NCI-H345 (cell line): ENCODE measurements at regions not wholly inside any gene's neighbourhood (a gene's known extent, or its start where the extent isn't known, plus 50 kb on each side); places are given as distances from the start of the nearest gene placed in this dataset.

Source experiments
- DNase-seq: peaks from one replicate; lab custom pipeline; 2025; lab: John Stamatoyannopoulos, UW

- DNase-seq: no peak
Measured at GRCh38 chr4:188839704-188840103, 700.5 kb downstream of the TRIML1 start.

GRCh38 chr4:188841523-188841922 is 702.3 kb downstream of the TRIML1 start:
- DNase-seq: no peak

- DNase-seq: no peak
Measured at GRCh38 chr4:188854436-188854835, 715.2 kb downstream of the TRIML1 start.

GRCh38 chr4:188858696-188859095 is 719.5 kb downstream of the TRIML1 start:
- no peak for DNase-seq

DNA sequence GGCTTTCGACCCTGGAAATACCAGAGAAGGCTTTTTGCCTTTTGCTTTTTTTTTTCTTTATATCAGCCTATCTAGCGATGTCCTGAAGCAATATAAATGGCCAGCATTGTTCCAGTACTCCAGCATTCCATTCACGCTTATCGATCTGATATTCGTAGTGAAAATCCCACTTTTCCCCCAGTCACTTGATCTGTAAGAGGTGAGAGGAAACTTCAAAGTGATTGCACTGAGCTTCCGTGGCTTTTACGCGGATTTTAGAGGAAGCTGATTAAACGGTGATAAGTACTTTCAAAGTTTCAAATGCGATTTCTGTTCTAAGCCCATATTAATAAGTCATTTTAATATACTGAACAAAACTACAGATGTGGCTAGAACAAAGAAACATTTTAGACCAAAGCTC is 725.5 kb downstream of the TRIML1 start:
- DNase-seq: no peak

DNA sequence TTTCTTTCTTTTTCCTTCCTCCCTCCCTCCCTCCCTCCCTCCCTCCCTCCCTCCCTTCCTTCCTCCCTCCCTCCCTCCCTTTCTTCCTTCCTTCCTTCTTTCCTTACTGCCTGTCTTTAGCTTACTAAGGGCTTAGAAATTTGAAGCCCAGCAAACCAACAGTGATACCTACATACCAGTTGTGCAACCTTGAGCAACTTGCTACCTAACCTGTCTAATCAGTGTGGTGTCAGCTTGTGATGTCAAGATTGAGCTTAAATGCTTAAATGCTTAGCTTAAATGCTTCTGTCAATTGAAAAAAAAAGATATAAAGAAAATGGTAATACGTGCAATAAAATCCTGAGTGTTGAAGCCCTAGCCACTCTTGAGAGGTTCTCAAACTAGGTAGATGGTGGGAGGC is 728.6 kb downstream of the TRIML1 start:
- no peak for DNase-seq

DNA sequence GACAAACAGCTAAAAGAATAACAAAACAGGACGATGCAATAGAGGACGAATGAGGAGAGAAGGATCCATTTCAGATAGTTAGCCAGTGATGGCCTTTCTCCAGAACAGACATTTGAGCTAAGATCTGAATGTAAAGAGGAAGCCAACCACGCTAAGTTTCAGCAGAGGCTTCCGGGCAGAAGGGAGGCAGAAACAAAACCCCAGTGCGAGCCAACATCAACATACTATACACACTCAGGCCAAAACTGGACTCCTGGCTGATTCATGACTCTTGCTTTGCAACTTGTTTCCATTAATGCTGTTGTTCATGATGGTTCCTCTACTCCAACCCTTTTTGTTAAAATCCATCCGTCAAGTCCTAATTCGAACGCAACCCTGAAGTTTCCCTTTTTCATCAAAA is 730.3 kb downstream of the TRIML1 start:
- no peak for DNase-seq

GRCh38 chr4:188872809-188873208 is 733.6 kb downstream of the TRIML1 start:
- no peak for DNase-seq

GRCh38 chr4:188876881-188877280 is 737.6 kb downstream of the TRIML1 start:
- no peak for DNase-seq

DNA sequence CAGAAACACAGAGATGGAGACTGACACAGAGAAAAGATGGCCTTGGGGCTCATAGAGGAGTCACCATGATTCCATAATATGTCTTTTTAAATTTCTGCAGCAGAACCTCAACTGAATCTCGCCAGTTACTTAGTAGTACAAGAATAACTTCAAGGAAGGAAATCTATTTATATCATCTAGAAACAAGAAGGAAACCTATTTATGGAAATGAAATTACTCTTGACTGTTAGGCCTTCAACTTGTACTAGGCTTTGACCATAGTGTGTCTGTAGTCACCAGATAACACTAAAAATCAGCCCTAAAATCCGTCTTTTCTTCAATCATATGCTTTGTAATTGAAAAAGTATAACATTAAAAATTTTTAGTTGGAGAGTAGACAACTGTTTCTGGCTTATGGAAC is 740.4 kb downstream of the TRIML1 start:
- no peak for DNase-seq

GRCh38 chr4:188887905-188888304 is 748.7 kb downstream of the TRIML1 start:
- DNase-seq: no peak

DNA sequence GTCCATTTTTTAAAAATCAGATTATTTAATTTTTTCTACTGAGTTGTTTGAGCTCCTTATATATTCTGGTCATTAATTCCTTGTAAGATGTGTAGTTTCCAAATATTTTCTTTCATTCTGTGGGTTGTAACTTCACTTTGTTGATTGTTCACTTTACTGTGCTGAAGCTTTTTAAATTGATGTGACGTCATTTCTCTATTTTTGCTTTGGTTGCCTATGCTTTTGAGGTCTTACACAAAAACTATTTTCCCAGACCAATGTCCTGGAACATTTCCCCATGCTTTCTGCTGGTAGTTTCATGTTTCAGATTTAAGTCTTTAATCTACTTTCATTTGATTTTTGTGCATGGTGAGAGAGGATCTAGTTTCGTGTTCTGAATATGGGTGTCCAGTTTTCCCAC is 753.6 kb downstream of the TRIML1 start:
- DNase-seq: no peak

DNA sequence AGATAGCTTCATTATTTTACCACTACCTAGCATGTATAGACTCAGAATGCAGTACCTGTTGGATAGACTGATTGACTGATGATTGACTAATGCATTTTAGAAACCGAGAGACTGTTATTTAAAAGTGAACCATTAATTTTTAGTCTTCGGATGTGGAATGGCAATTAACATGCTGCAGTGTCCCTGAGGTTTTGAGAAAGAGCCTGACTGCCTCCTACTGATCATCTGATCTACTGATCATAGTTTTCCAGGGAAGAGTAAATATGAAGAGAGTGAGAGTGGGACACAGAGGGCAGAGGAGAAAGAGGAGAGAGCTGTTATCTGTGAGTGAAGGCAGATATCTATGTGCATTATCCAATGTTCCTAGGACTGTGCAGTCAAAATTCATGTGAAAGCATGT is 764.7 kb downstream of the TRIML1 start:
- no peak for DNase-seq

- DNase-seq: no peak
Measured at GRCh38 chr4:188904617-188905016, 765.4 kb downstream of the TRIML1 start.

GRCh38 chr4:188905248-188905647 is 766.0 kb downstream of the TRIML1 start:
- no peak for DNase-seq

DNA sequence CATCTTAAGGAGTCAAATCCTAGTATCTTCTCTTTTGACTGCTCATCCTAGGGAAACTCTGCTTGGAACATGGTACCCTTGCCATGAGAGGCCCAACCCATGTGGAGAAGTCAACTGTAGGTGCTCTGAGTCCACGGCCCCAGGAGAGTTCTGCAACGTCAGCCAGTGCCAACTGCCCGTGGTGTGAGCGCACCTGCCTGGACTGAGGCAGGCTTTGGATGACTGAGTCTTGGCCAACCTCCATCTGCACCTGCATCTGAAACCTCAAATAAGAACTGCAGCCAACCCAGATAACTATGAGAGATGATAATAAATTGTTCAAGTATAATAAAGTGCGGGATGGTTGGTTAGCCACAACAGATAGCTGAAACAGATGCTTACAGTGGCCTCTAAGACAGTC is 772.0 kb downstream of the TRIML1 start:
- DNase-seq: no peak

GRCh38 chr4:188911707-188912106 is 772.5 kb downstream of the TRIML1 start:
- DNase-seq: no peak

DNA sequence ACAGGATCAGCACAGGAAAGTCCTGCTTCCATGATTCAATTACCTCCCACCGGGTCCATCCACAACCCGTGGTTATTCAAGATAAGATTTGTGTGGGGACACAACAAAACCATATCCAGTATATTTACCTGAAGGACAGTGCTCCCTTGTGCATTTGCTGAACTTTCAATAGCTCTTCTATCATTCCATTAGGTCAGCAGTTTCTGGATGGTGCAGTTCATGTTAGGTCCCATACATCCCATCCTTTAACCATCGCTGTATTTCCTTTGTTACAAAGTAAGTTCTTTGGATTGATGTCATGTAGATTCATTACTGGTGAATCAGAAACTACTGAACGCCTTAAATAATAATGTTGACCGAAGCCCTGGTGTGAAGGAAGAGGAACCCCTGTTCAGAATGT is 775.9 kb downstream of the TRIML1 start:
- DNase-seq: no peak

DNA sequence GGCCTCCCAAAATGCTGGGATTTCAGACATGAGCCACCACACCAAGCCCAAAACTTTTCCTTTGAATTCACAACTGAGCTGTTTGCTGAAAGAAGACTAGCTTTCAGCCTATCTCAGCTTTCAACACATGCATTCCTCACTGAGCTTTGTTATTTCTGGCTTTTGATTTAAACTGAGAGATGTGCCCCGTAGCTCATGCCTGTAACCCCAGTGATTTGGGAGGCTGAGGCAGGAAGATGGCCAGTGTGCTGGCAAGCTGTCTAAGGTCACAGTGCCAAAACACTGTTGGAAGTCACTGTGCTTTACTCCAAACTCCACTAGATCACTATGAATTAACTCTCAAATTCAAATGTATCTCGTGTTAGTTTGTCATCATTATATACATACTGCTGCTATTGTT is 779.5 kb downstream of the TRIML1 start:
- DNase-seq: no peak

GRCh38 chr4:188930822-188931221 is 791.6 kb downstream of the TRIML1 start:
- DNase-seq: no peak

DNA sequence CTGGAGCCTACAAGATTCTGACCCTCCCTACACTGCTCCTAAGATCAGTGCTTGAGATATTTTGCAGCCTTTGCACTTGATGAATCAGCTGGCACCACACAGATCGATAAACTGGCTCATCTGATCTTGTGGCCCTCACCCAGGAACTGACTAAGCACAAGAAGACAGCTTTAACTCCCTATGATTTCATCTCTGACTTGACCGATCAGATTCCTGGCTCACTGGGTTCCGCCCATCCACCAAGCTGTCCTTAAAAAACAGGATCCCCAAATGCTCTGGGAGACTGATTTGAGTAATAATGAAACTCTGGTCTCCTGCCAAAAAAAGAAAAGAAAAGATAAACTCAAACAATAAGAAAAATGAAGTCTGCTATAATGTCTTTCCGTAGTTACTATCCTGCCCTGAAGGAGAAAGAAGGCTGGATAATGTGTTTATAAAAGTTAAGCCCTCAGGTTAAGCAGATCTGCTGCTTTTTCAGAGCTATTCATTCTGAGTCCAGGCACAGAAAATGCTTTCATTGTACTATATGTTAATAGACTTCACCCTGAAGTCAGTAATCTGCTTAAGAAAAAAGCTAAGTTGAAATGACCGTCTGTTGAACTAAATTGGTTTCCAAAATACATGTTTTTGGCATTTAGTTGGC is 795.2 kb downstream of the TRIML1 start:
- DNase-seq: no peak

- no peak for DNase-seq
Measured at GRCh38 chr4:188941524-188942119, 802.4 kb downstream of the TRIML1 start.

- no peak for DNase-seq
Measured at GRCh38 chr4:188942606-188943005, 803.4 kb downstream of the TRIML1 start.

DNA sequence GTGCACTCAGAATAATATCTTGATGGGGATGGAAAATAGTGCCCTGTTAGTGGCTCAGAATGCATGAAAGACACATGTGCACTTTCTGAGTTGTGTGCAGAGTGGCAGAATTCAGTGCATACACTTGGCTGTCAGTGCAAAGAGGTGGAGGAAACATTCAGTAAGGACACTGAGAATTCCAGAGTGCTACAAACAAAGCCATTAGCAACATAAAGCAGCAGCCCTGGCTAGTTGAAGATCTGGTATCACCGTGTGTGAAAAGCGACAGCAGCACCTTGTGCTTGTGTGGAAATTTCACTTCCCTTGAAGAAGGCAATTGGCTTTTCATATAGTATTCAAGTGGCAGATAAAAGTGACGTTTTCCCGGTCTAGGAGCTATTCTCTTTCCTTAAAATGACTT is 810.4 kb downstream of the TRIML1 start:
- DNase-seq: no peak
